PFSK-1 (cell line): ENCODE measurements at regions not wholly inside any gene's neighbourhood (a gene's known extent, or its start where the extent isn't known, plus 50 kb on each side); places are given as distances from the start of the nearest gene placed in this dataset.

Source experiments
- FOXP2 ChIP-seq: optimal IDR thresholded peaks from 2 replicates; pipeline ENCODE3; 2011; ENCODE audit warnings: borderline replicate concordance, control low read depth, inconsistent platforms; ENCODE audit not compliant: insufficient read depth; ENCODE audit errors: extremely low read length, extremely low read depth
- POLR2AphosphoS5 ChIP-seq: IDR thresholded peaks from 2 replicates; pipeline ENCODE4 v1.6.1; 2012; ENCODE audit warnings: low read depth, mild to moderate bottlenecking, control low read depth, low read length, moderate library complexity
- SIN3A ChIP-seq: IDR thresholded peaks from 2 replicates; pipeline ENCODE4 v1.6.1; 2012; ENCODE audit warnings: mild to moderate bottlenecking, low read length, moderate library complexity, borderline replicate concordance; ENCODE audit not compliant: insufficient read depth
- TAF1 ChIP-seq: IDR thresholded peaks from 2 replicates; pipeline ENCODE4 v1.6.1; 2012; ENCODE audit warnings: low read length, control low read depth, borderline replicate concordance; ENCODE audit not compliant: insufficient read depth
- TF ChIP-seq, protein P1 (sequence below), 2 experiments: IDR thresholded peaks; 2 replicates each; pipeline versions ENCODE4 v1.6.1 to v1.8.0; 2011 to 2012; ENCODE audit warnings: low read depth in 2 of 2, low read length in 2 of 2, control low read depth in 1 of 2, inconsistent platforms in 1 of 2, mild to moderate bottlenecking in 1 of 2, moderate library complexity in 1 of 2; ENCODE audit not compliant: insufficient read depth in 1 of 2

DNA sequence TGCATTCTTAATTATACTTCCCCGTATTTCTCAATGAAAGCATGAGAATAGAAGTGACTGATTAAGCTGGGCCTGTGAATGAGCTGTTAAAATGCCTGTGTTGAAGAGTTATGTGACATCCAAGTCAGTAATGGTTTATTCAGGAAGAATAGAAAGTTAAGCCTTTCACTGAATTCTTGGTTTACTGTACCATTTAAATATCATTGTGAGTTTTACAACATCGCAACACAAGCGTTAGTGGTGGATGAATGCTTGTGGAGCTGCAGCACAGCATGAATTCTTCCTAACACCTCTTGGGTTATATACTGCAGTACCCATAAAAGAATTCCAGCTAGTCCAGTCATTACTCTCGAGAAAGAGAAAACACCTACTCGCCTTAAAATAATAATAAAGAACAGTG, 257.8 kb downstream of the JRKL start:
- no peak for TF ChIP-seq SIN3A
- TF ChIP-seq, protein P1, sequence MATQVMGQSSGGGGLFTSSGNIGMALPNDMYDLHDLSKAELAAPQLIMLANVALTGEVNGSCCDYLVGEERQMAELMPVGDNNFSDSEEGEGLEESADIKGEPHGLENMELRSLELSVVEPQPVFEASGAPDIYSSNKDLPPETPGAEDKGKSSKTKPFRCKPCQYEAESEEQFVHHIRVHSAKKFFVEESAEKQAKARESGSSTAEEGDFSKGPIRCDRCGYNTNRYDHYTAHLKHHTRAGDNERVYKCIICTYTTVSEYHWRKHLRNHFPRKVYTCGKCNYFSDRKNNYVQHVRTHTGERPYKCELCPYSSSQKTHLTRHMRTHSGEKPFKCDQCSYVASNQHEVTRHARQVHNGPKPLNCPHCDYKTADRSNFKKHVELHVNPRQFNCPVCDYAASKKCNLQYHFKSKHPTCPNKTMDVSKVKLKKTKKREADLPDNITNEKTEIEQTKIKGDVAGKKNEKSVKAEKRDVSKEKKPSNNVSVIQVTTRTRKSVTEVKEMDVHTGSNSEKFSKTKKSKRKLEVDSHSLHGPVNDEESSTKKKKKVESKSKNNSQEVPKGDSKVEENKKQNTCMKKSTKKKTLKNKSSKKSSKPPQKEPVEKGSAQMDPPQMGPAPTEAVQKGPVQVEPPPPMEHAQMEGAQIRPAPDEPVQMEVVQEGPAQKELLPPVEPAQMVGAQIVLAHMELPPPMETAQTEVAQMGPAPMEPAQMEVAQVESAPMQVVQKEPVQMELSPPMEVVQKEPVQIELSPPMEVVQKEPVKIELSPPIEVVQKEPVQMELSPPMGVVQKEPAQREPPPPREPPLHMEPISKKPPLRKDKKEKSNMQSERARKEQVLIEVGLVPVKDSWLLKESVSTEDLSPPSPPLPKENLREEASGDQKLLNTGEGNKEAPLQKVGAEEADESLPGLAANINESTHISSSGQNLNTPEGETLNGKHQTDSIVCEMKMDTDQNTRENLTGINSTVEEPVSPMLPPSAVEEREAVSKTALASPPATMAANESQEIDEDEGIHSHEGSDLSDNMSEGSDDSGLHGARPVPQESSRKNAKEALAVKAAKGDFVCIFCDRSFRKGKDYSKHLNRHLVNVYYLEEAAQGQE (IDR thresholded peaks at IDR 0.05; ENCODE audit: insufficient read depth in 1 of 2, low read depth in 2 of 2, low read length in 2 of 2) = no peak
- TF ChIP-seq TAF1 = no peak
- no peak for TF ChIP-seq FOXP2

DNA sequence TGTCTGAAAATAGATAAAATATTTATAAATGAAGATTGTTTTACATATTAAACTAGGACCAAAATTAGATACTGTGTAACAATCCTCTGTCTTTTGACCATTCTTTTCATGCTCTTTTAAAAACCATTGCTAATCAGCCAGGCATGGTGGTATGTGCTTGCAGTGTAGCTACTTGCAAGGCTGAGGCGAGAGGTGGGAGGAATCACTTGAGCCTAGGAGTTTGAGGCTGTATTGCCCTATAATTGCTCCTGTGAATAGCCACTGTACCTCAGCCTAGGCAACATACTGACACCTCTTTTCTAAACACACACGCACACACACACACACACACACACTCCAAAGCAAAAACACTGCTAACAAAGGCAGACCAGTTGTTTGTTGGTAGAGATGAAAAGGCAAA, 259.2 kb downstream of the JRKL start:
- TF ChIP-seq, protein P1 (IDR thresholded peaks at IDR 0.05; ENCODE audit: insufficient read depth in 1 of 2, low read depth in 2 of 2, low read length in 2 of 2) = no peak
- TF ChIP-seq POLR2AphosphoS5 = no peak
- no peak for TF ChIP-seq FOXP2
- no peak for TF ChIP-seq SIN3A
- TF ChIP-seq TAF1 = no peak

DNA sequence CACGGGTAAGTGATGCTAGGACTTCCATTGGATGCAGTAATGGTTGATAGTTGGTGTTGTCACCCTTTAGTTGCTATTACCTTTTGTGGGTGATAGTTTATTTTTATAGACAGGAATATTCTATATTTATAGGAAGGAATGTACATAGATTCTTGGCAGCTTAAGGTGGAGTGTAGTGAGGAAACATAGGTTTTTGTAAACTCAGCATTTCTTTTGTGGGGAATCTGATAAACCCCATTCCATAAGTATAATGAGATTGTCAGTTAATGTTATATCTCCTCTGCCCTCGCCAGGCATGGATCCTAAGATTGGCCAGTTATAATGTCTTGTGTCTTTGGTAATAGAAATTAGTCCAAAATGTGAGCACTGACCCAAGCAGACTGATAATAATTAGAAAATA, 262.7 kb downstream of the JRKL start:
- TF ChIP-seq SIN3A (no peak), POLR2AphosphoS5 (no peak)
- TF ChIP-seq, protein P1 (IDR thresholded peaks at IDR 0.05; ENCODE audit: insufficient read depth in 1 of 2, low read depth in 2 of 2, low read length in 2 of 2) = no peak

DNA sequence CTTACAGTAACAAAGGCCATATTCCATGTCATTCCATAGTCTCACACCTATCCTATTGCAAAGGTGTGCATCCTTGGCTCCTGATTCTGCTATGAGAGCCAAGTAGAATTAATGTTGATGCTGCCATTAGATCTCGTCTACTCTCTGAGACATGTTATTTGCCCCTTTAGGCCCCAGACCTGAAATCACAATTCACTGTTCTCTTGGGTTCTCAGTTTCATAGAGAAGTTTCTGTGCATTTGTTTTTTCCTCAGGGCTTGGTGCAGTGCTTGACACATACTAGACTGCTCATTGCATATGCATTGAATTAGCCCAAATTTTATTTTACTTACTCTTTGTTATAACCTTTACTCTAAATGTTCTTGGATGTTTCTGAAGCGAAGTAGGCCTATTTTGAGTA, 265.7 kb downstream of the JRKL start:
- TF ChIP-seq TAF1 (no peak), SIN3A (no peak), POLR2AphosphoS5 (no peak), FOXP2 (no peak)
- TF ChIP-seq, protein P1 (IDR thresholded peaks at IDR 0.05; ENCODE audit: insufficient read depth in 1 of 2, low read depth in 2 of 2, low read length in 2 of 2) = no peak

DNA sequence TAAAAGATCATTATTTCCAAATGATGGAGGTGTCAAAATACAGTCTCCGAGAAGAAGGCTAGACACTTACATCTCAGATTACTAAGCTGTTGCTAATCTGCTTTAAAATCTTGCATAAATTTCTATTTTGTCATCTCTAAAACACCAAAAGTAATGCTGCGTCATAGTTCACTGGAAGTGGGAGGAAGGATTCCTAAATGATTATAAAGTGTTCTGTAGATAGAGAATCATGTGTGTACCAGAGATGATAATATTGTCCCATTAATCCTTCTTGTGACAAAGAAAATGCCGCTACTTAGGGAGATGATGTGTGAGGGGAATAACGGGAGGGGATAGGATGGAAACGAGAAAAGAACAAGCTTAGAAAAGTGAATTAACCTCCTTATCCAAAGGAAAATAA, 268.6 kb downstream of the JRKL start:
- TF ChIP-seq TAF1 (no peak), FOXP2 (no peak), SIN3A (no peak), POLR2AphosphoS5 (no peak)
- TF ChIP-seq, protein P1 (IDR thresholded peaks at IDR 0.05; ENCODE audit: insufficient read depth in 1 of 2, low read depth in 2 of 2, low read length in 2 of 2) = no peak
